ENCODE measurements at regions not wholly inside any gene's neighbourhood (a gene's known extent, or its start where the extent isn't known, plus 50 kb on each side); places are given as distances from the start of the nearest gene placed in this dataset.

GRCh38 chr2:64359892-64360657, 93.9 kb upstream of the LGALSL start:
- peak overlapping the region; percentile 16; the same call in 1 of the 2 replicates for H3K4me2 ChIP-seq (ENCODE audit: low read depth, low read length)
- no peaks in the 10 kb centered on the region for H3K9me2 ChIP-seq (replicated peaks; ENCODE audit: insufficient read depth, low read length)
- H3K27ac ChIP-seq (ENCODE audit: low read length) = no peak overlapping the region
- no peak for TF ChIP-seq EZH2 (optimal IDR thresholded peaks at IDR 0.05; ENCODE audit: low read depth, low read length)
- no peak for TF ChIP-seq CTCF (IDR thresholded peaks at IDR 0.05; ENCODE audit: low read length)
- no peak for TF ChIP-seq EZH2phosphoT487 (IDR thresholded peaks at IDR 0.05; ENCODE audit: low read length)
- H3K4me1 ChIP-seq (ENCODE audit: low read length) = peaks cover 5% of the 10 kb centered on the region; the same call in 1 of the 2 replicates
- no peak overlapping the region for H3K9ac ChIP-seq (ENCODE audit: low read length)
- no peaks in the 10 kb centered on the region for H3F3A ChIP-seq (ENCODE audit: insufficient read depth, low read length)
- no peaks in the 10 kb centered on the region for H3K9me3 ChIP-seq (replicated peaks; ENCODE audit: insufficient read depth, low read length)
- no peaks in the 10 kb centered on the region for H3K79me2 ChIP-seq (ENCODE audit: low read length)
- H3K4me3 ChIP-seq (ENCODE audit: low read length) = no peak overlapping the region
- H3K36me3 ChIP-seq (replicated peaks; ENCODE audit: insufficient read depth, low read length) = no peaks in the 10 kb centered on the region
- no peaks in the 10 kb centered on the region for H4K20me1 ChIP-seq (ENCODE audit: insufficient read depth, low read length)
- no peaks in the 10 kb centered on the region for H3K27me3 ChIP-seq (replicated peaks; ENCODE audit: insufficient read depth, low read length)
- peak overlapping the region; percentile 38; the same call in 1 of the 2 replicates for H2AFZ ChIP-seq (ENCODE audit: low read length)
- DNase-seq = peak; percentile 36

GRCh38 chr2:64361151-64361938, 92.6 kb upstream of the LGALSL start:
- Histone ChIP-seq H3K36me3 (replicated peaks; ENCODE audit: insufficient read depth, low read length) (no peaks in the 10 kb centered on the region), H3K27me3 (replicated peaks; ENCODE audit: insufficient read depth, low read length) (no peaks in the 10 kb centered on the region), H3K4me2 (ENCODE audit: low read depth, low read length) (no peak overlapping the region), H3K4me3 (ENCODE audit: low read length) (no peak overlapping the region), H3K9ac (ENCODE audit: low read length) (no peak overlapping the region), H3K4me1 (ENCODE audit: low read length) (peaks cover 7% of the 10 kb centered on the region), H3F3A (ENCODE audit: insufficient read depth, low read length) (no peaks in the 10 kb centered on the region), H3K9me3 (replicated peaks; ENCODE audit: insufficient read depth, low read length) (no peaks in the 10 kb centered on the region), H3K79me2 (ENCODE audit: low read length) (no peaks in the 10 kb centered on the region), H4K20me1 (ENCODE audit: insufficient read depth, low read length) (no peaks in the 10 kb centered on the region), H3K9me2 (replicated peaks; ENCODE audit: insufficient read depth, low read length) (no peaks in the 10 kb centered on the region), H2AFZ (ENCODE audit: low read length) (no peak overlapping the region), H3K27ac (ENCODE audit: low read length) (no peak overlapping the region)
- DNase-seq = no peak
- TF ChIP-seq EZH2phosphoT487 (IDR thresholded peaks at IDR 0.05; ENCODE audit: low read length) = no peak
- no peak for TF ChIP-seq EZH2 (optimal IDR thresholded peaks at IDR 0.05; ENCODE audit: low read depth, low read length)
- no peak for TF ChIP-seq CTCF (IDR thresholded peaks at IDR 0.05; ENCODE audit: low read length)

GRCh38 chr2:64362562-64363026, 91.4 kb upstream of the LGALSL start:
- H3K4me1 ChIP-seq (ENCODE audit: low read length) = peaks cover 15% of the 10 kb centered on the region
- no peak for DNase-seq
- H3K79me2 ChIP-seq (ENCODE audit: low read length) = no peaks in the 10 kb centered on the region
- no peaks in the 10 kb centered on the region for H4K20me1 ChIP-seq (ENCODE audit: insufficient read depth, low read length)
- TF ChIP-seq CTCF (IDR thresholded peaks at IDR 0.05; ENCODE audit: low read length) = no peak
- TF ChIP-seq EZH2 (optimal IDR thresholded peaks at IDR 0.05; ENCODE audit: low read depth, low read length) = no peak
- TF ChIP-seq EZH2phosphoT487 (IDR thresholded peaks at IDR 0.05; ENCODE audit: low read length) = no peak
- H3K4me3 ChIP-seq (ENCODE audit: low read length) = no peak overlapping the region
- no peak overlapping the region for H3K9ac ChIP-seq (ENCODE audit: low read length)
- H3F3A ChIP-seq (ENCODE audit: insufficient read depth, low read length) = no peaks in the 10 kb centered on the region
- no peak overlapping the region for H2AFZ ChIP-seq (ENCODE audit: low read length)
- H3K4me2 ChIP-seq (ENCODE audit: low read depth, low read length) = no peak overlapping the region
- no peaks in the 10 kb centered on the region for H3K9me2 ChIP-seq (replicated peaks; ENCODE audit: insufficient read depth, low read length)
- H3K27me3 ChIP-seq (replicated peaks; ENCODE audit: insufficient read depth, low read length) = no peaks in the 10 kb centered on the region
- H3K36me3 ChIP-seq (replicated peaks; ENCODE audit: insufficient read depth, low read length) = no peaks in the 10 kb centered on the region
- no peaks in the 10 kb centered on the region for H3K9me3 ChIP-seq (replicated peaks; ENCODE audit: insufficient read depth, low read length)
- no peak overlapping the region for H3K27ac ChIP-seq (ENCODE audit: low read length)
